ENCODE measurements at regions not wholly inside any gene's neighbourhood (a gene's known extent, or its start where the extent isn't known, plus 50 kb on each side); places are given as distances from the start of the nearest gene placed in this dataset.

- no peak for FAIRE-seq
Measured at GRCh38 chr1:61533546-61533945, 191.4 kb downstream of the TM2D1 start.

DNA sequence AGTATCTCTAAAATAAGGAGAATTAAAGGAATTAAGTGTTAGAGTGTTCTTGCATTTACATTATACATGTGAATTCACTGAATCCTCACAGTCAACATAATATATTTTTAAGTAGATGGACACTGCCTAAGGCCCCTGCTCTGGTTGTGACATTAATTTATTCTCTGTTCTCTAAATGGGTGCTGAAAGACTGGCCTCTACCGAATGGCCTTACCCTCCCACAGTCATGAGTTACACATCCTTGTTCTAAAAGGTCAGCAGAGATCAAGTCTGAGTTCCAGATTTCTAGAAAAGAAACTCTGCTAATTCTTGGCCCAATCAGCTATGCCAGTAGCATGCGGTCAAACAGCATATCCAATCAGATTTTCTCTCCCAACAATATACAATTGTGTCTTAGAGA, 193.2 kb downstream of the TM2D1 start:
- FAIRE-seq: no peak
- no peak for DNase-seq (ENCODE audit: insufficient read length, low spot score)

More at GRCh38 chr1:61533546-61533945, 191.4 kb downstream of the TM2D1 start:
- DNase-seq (ENCODE audit: insufficient read length, low spot score): no peak

- DNase-seq (ENCODE audit: insufficient read length, low spot score): no peak
- FAIRE-seq: no peak
Measured at GRCh38 chr1:61523893-61524605, 200.9 kb downstream of the TM2D1 start.

DNA sequence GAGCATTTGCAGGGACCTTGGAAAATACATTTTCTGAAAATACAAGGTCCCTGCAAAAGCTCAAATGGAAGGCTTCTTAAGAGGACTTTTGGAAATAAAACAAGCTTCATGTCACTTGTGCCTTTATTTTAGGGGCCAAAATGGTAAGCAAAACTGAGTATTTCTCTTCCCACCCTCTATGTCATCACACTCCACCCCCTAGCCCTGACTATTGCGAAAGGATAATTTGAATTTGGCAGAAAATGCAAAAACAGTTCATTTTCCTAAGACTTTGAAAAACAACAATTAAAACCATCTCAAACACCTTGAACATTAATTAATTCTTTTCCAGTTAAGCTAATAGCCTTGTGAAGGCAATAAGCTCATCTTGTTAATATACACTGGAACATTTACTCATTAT, 201.7 kb downstream of the TM2D1 start:
- FAIRE-seq (no peak), DNase-seq (ENCODE audit: insufficient read length, low spot score) (no peak)

GRCh38 chr1:61520401-61520800, 204.5 kb downstream of the TM2D1 start:
- no peak for DNase-seq (ENCODE audit: insufficient read length, low spot score)
- FAIRE-seq: no peak

GRCh38 chr1:61519631-61520030, 205.3 kb downstream of the TM2D1 start:
- DNase-seq (ENCODE audit: insufficient read length, low spot score): no peak
- FAIRE-seq: no peak

- no peak for DNase-seq (ENCODE audit: insufficient read length, low spot score)
Measured at GRCh38 chr1:61518670-61519400, 206.1 kb downstream of the TM2D1 start.

GRCh38 chr1:61517345-61517744, 207.6 kb downstream of the TM2D1 start:
- DNase-seq (ENCODE audit: insufficient read length, low spot score): no peak
- FAIRE-seq: no peak

More at GRCh38 chr1:61518670-61519400, 206.1 kb downstream of the TM2D1 start:
- no peak for FAIRE-seq

DNA sequence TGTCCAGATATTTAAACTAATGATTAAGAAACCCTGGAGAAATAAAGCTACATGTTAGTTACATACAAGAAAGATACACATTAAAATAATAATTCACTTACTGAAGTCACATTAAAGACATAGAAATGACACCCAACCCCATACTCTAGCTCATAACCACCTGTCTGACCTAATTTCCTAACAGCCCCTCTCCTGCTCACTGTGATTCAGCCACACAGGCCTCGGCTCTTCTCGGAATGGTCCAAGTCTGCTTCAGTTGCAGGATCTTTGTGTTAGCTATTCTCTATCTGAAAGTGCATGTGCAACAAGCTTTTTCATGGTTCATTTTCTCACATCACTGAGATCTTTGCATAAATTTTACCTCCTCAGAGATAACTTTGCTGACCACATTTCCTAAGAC, 209.8 kb downstream of the TM2D1 start:
- DNase-seq (ENCODE audit: insufficient read length, low spot score): no peak
- no peak for FAIRE-seq

Data from GM19239 (cell line).